ENCODE measurements at regions not wholly inside any gene's neighbourhood (a gene's known extent, or its start where the extent isn't known, plus 50 kb on each side); places are given as distances from the start of the nearest gene placed in this dataset.
A peak's percentile ranks its signal among the peaks of the same experiment; 100 is the strongest.
"Not testable (repeated sequence)": the region's sequence is repeated elsewhere in the genome, so short reads cannot be mapped to it uniquely, and the experiment has no call there.

DNA sequence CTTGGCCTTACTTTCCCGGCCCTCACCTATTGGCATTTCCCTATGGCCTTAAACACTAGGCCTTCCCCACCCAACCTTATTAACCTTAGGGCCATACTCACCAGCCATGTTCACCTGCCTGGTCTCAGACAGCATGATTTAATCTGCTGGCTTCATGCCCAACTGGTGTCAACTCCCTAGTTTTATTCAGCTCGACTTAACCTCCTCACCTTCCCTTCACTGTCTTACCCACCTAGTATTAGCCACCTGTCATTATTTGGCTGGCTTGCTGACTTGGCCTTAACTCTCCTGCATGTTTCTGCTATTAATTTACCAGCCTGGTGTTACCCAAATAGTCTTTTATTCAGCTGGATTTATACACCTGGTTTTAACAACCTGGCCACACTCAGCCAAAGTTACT is 136.0 kb upstream of the ZSWIM2 start:
- no peak for DNase-seq

DNA sequence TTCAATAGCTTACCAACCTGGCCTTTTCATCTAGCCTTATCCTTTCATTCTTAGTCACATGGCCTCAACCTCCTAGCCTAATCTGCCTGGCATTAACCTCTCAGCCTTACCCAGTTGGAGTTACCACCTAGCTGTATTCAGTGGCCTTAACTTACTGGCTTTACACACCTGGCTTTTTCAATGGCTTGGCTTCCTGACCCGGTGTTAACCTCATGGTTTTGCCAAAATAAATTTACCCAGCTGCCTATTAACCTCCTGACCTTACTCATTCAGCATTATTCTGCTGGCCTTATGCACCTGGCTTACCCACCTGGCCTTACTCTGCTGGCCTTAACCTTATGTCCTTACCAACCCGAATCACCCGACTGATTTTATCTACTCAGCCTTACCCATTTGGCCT is 135.5 kb upstream of the ZSWIM2 start:
- no peak for DNase-seq

DNA sequence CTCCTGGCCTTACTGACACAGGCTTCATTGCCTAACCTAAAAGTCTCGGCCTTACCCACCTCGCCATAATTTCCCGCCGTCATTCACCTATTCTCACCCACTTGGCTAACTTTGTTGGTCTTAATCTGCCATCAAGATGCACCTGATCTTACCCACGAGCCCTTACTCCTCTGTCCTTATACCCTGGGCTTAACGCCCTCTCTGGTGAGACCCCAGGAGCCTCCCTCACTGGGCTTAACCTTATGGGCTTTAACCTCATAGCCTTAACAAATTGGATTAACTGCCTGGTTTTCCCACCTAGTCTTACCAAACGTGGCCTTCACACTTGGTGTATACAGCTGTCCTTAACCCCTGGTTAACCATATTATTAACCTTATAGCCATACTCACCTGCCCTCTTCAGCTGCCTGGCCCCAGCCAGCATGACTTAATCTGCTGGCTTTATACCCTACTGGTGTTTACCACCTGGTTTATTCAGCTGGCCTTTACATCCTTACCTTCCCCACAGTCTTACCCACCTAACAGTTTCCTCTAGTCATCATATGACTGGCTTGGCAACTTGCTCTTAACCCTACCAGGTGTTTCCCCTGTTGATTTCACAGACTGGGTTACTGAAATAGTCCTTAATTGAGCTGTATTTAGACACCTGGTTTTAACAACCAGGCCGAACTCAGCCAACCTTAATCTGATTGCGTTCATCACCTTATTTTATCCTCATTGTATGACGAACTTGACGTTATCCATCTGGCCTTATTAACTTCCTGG is 132.0 kb upstream of the ZSWIM2 start:
- no peak for DNase-seq

DNA sequence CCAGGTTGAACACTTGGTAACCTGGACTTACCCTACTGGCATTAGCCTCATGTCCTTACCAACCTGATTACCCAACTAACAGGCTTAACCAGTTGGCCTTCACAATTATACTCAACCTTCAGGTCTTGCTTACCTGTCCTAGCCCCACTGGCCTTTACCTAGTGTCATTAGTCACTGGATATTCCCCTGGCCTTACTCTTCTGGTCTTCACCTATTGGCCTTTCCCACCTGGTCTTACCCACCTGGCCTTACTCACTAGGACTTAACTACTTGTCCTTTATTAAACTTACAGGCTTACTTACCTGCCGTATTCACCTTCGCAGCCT is 131.1 kb upstream of the ZSWIM2 start:
- DNase-seq, result no peak

DNA sequence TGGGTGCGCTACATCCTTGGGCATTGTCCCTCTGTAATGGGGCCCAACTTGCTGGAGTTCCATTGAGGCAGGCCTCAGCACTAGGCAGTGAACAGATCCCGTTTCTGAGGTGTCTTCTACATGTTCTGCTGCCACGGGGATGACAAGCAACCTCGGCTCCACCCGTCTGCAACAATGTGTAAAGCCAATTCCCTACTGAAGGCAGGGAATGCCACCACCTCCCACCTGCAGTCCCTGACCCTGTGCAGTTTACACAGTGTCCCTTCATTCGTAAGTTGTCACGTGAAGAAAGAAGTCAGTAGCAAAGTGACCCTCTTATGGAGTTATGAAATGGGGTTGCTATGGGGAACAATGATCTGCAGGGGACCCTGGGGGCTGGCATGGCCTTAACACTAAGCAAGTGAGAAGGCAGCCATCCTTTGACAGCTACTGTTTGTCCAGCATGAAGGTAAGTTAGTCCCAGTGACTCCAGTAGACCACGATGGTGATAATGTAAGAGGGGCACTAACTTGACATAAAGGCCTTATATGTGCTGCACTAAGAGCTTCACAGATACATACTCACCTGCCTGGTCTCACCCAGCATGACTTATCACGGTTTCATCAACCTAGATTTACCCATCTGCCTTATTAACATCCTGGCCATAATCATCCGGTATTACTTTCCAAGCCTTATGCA is 130.6 kb upstream of the ZSWIM2 start:
- DNase-seq, result no peak

DNA sequence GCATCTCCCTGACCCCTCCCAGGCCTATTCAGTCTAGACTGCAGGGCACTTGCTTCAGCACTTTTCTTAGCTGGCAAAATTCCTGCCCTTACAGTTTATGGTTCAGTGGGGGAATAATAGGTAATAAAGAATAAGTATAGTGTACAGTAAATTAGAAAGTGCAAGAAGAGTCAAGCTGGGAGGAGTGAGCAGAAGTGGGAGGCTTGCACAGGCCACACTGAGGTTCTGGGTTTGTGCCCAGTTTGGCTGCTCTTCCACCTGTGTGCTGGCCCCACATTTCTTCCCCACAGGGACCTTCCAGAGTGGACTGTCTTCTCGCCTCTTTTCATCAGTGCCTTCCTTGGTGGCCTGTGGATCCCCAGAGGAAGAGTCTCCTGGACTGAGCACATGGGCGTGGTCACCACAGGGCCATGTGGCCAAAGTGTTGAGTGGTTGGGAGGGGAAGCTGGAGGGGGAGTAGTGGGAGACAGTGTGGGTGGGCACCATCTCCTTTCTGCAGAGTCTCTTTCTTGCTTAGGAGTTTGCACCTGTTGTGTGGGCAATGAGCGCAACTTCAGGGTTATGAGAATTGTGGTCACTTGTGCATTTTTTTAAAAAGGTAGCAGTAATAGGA is 128.6 kb upstream of the ZSWIM2 start:
- no peak for DNase-seq

DNA sequence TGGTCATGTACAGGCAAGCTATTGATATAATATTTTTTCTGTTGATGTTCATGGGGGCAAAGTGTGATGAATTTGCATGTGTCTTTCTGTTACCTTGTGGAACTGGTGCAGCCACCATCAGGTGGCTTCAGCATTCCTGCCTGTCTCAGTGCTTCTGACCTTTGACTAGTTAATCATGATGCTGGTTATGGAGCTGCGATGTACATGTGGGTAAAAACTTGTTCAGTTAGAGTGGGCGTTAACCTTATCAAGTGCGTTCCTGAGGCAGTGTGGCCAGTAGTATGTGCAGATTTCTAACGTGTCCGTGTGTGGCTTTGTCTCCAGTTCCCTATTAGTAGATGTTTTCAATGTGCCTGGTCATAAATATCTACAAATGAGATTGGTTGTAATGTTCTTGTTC is 127.4 kb upstream of the ZSWIM2 start:
- DNase-seq, result no peak

DNA sequence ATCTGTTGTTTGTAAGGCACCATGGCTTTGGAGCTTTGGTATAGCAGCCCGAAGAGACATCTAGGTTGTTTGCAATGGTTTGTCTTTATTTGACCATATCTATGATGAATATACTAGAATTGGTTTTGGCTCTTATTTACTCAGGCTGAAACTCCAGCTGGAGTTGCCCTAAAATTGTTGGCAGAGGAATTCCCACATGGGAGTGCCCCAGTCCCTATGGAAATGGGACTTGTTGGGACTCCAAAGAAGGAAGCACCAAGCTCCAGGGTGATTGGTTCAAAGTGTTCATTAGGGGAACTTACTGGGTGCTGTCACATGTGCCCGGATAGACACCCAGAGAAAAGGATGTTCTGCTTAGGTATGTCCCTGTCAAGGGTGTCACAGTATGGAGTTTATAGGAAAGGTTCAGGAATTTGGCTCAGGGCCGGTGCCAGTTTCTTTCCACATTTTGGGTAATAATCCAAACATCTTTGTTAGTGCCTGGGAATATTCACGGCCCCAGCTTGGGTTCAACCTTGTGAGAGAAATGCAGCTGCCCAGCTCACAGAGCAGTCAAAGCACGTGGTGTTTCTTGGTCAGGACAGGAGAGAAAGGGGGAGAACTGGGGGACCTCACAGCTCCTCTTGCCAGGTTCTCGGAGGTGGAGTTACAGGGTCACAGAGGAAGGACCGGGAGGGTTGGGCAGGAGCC is 123.5 kb upstream of the ZSWIM2 start:
- no peak for DNase-seq

DNA sequence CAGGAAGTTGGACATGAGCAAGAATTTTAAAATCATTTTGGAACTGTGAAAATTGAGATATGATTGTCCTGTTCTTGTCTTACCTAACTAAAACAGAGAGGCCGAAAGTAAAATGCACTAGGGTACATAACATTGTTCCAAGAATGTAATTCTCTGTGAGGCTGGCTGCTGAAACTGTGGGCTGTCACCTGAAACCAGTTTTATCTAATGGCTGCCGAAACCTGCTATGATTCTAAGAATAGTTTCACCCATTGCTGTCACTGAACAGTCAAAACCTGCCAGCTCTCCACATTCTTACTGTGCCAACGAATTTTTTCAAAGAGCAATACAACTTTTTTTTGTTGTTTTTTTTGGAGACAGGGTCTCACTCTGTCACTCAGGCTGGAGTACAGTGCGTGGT is 119.3 kb upstream of the ZSWIM2 start:
- DNase-seq, result no peak

DNA sequence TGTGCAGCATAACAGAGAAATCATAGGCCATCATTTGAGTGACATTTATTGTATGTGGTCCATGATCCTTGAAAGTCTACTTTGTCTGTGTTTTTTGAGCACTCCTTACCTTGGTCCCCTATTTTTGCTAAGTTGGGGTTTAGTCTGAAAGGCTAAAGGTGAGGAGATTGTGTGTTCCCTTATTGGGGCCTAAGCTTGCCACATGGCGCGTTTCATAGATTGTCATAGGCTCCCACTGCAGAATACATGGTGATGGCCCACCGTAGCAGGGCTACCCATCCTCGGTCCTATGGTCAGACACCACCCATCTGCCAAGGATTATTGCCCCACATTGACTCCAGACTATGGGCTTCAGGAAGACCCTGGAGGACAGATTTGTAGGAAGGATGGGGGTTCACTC is 117.0 kb upstream of the ZSWIM2 start:
- no peak for DNase-seq

DNA sequence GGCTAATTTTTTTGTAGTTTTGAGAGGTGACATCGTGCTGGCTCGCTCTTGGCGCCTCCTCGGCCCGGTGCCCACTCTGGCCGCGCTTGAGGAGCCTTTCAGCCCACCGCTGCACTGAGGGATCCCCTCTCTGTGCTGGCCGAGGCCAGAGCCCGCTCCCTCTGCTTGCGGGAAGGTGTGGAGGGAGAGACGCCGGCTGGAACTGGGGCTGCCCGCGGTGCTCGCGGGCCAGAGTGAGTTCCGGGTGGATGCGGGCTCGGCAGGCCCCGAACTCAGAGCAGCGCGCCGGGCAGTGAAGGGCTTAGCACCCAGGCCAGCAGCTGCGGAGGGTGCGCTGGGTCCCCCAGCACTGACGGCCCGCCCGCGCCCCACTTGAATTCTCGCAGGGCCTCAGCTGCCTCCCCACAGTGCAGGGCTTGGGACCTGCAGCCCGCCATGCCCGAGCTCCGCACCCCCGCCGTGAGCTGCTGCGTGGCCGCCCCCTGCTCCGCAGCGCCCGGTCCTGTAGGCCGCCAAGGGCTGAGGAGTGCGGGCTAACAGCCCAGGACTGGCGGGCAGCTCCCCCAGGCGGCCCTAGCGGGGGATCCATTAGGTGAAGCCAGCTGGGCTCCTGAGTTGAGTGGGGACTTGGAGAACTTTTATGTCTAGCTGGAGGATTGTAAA is 113.2 kb upstream of the ZSWIM2 start:
- no peak for DNase-seq

DNA sequence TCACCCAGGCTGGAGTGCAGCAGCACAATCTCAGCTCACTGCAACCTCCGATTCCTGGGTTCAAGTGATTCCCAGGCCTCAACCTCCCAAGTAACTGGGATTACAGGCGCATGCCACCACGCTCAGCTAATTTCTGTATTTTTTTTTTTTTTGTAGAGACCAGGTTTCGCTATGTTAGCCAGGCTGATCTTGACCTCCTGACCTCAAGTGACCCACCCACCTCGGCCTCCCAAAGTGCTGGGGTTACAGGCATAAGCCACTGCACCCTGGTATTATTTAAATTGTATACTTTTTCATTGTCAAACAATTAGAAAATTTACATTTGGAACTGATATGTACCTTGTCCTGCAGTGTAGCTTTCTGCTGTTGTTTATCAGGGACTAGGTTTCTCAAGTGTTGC is 111.3 kb upstream of the ZSWIM2 start:
- DNase-seq, result not testable (repeated sequence)

DNA sequence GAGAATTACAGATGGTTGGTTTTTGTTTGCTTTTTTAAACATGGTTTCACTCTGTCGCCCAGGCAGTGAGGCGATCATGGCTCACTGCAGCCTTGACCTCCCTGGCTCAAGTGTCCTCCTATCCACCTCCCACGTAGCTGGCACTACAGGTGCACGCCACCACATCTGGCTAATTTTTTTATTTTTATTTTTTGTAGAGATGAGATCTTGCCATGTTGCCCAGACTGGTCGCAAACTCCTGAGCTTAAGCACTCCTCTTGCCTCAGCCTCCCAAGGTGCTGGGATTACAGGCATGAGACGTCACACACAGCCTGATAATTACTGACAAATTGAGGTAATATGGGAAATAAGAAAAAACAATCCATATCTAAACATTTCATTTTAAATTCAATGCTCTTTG is 110.5 kb upstream of the ZSWIM2 start:
- no peak for DNase-seq

DNA sequence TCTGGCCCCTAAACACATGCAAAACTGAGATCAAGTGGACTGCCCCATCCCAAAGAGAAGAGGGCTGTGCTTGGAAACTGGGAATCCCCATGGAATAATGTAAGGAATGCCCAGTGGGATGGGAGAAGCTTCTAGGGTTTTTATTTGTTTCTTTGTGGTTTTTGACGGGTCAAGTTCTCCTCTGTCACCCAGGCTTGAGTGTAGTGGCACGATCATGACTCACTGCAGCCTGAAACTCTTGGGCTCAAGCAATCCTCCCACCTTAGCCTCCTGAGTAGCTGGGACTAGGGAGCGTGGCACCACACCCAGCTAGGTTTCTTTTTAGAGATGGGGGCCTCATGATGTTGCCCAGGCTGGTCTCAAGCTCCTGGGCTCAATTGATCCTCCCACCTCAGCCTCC is 101.7 kb upstream of the ZSWIM2 start:
- DNase-seq, result peak; percentile 11

DNA sequence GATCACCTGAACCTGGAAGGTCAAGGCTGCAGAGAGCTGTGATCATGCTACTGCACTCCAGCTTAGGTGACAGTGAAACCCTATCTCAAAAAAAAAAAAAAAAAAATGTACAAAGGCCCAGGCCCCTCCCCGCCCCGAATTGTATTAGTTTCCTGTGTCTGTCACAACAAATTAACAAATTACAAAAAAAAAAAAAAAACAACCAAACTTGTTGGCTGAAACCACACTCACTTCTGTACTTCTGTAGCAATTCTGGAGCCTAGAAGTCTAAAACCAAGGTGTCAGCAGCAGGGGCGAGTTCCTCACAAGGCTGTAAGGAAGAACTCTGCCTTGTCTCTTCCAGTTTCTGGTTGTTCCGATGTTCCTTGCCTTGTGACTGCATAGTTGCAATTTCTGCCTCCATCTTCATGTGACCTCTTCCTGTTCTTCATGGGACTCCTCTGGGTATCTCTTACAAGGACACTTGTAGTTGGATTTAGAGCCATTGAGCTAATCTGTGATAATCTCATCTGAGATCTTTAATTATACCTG is 100.8 kb upstream of the ZSWIM2 start:
- no peak for DNase-seq

DNA sequence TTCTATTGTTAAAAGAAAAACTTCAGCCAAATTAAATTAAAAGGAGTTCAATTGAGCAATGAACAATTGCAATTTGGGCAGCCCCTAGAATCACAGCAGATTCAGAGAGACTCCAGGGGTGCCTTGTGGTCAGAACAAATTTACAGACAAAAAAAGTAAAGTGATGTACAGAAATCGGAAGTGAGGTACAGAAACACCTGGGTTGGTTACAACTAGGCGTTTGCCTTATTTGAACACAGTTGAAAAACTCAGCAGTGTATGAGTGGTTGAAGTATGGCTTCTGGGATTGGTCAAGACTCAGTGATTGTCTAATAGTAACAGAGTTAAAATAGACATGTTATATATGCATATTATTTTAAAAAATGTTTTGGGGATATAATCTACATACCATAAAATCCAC is 98.5 kb upstream of the ZSWIM2 start:
- DNase-seq, result no peak

DNA sequence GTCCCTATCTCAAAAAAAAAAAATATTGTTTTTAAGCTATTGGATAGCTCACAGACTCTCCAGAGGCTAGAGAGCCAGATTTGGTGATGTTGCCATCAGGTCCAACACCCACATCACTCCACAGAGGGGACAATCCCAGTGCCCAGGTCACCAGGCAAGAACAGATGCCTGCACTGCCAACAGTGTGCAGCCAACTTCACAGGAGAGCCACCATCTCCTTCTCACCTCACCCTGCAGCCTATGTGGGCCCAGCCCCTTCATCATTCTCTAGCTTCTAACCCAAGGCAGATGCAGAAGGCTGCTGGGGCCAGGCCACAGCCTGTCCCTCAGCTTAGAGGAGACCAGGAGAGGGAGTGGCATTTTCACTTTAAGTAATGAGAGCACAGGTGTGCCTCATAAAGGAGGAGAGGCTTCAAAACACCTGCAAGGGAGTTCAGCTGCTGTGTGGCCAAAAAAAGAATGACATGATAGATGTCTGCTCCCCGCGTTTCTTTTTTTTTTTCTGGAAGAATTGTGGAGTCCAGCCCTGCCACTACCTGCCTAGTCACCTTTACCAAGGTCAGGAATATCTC is 98.0 kb upstream of the ZSWIM2 start:
- DNase-seq, result no peak

DNA sequence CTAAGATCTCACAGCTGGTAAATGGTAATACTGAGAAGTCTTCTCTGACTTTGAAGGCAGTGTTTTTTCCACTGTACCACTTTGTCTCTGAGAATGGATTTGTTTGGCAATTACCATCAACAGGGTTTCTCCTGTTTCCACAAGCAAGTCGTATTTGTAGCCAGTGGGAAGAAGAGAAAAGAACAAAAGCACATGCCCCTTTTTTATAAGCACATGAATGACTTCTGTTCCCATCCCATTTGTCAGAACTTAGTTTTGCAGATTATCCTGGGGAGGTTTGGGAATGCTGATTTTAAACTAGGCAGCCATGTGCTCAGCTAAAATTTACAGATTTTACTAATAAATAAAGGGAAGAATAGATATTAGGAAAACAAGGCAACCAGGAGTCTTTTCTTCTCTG is 92.9 kb upstream of the ZSWIM2 start:
- DNase-seq, result no peak

DNA sequence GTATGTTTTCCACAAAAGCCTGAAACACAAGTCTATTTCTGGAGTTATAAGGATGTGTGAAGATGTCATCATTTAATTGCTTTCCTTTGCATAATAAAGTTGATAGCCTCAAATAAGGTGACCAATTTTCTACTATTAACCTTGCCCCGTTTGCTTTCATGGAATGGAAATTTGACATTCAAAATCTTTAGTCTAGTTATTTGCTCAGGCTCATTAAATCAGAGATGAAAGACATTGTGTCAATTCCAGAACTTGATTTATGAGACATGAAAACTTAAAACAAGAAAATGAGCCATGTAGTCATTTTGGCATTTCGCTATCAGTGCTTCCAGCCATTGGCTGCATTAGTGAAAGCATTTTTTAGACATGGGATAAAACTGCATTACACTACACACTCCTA is 91.5 kb upstream of the ZSWIM2 start:
- no peak for DNase-seq

DNA sequence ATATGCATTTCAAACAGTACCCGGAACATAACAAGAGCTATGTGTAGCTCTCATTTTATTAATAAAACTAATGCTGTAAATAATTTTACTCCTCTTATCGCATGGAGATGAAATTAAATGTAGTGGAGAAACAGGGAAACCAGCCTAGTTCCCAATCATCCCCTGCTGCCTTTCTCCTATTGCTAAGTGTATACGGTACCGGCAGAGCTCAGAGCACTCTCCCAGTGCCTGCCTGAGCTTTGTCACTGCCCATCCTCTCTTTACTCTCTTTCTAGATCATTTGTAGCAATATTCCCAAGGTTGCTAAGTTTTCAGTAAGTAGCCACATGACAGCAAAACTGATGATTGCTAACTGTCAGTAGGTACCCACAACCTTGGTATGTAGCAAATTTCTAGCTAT is 85.5 kb upstream of the ZSWIM2 start:
- DNase-seq, result no peak

DNA sequence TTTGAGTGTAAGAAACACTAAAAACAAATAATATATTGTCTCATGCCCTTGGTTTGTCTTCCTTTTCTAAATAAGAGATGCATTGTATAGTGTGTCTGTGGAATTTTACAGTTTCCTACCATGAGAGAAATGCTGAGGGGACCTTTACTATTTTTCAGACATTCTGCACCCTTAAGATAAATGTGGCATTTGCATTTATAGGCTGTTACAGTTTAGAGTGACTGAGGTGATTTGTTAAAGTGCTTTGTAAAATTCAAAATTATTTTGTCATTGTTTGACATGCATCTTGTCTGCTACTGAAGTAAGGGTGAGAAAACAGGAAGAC is 78.9 kb upstream of the ZSWIM2 start:
- DNase-seq, result no peak

DNA sequence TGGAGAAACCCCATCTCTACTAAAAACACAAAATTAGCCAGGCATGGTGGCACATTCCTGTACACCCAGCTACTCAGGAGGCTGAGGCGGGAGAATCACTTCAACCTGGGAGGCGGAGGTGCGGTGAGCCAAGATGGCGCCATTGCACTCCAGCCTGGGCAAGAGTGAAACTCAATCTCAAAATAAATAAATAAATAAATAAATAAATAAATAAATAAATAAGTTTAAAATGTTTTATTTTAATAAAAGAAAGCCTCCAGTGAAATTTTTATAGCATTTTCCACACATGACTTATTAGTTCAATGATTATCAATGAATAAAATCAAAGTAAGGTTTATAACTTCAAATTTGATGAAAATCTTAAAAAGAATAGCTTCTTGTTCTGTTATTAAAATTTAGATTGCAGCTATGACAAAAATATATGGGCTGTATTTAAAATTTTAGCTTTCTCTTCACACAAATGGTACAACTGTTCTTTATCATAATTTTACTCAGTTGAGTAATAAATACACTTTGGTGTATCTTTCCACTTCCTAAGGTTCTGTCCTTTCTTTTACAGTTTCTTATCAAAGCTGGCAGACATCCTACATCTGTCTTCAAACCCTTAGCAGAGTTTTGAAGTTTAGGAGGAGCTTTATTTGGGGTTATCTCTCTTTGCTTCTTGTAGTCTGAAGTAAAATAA is 78.4 kb upstream of the ZSWIM2 start:
- no peak for DNase-seq

Data from T1000 (cell line).